ENCODE measurements at regions not wholly inside any gene's neighbourhood (a gene's known extent, or its start where the extent isn't known, plus 50 kb on each side); places are given as distances from the start of the nearest gene placed in this dataset.

GRCh38 chr13:87981416-87981815, 310.2 kb downstream of the SLITRK5 start:
- H3K4me3 ChIP-seq = no peak overlapping the region
- intact Hi-C loops (cut with DNase I) = no loop called here
- no peaks in the 10 kb centered on the region for H3K27me3 ChIP-seq
- DNase-seq (ENCODE audit: extremely low spot score in 2 of 2) = no peak
- no peaks in the 10 kb centered on the region for H3K4me1 ChIP-seq
- no peaks in the 10 kb centered on the region for H3K36me3 ChIP-seq
- TF ChIP-seq CTCF (IDR thresholded peaks at IDR 0.05) = no peak
- no peaks in the 10 kb centered on the region for H3K9me3 ChIP-seq
- H3K27ac ChIP-seq = no peak overlapping the region

- intact Hi-C loops (cut with DNase I) = no loop called here
- H3K27ac ChIP-seq = no peak overlapping the region
- H3K9me3 ChIP-seq = no peaks in the 10 kb centered on the region
- no peaks in the 10 kb centered on the region for H3K27me3 ChIP-seq
- DNase-seq (ENCODE audit: extremely low spot score in 2 of 2) = no peak
- H3K4me3 ChIP-seq = no peak overlapping the region
- H3K4me1 ChIP-seq = no peaks in the 10 kb centered on the region
- no peak for TF ChIP-seq CTCF (IDR thresholded peaks at IDR 0.05)
- TF ChIP-seq POLR2AphosphoS5 (IDR thresholded peaks at IDR 0.05; ENCODE audit: insufficient read depth in 1 of 2, low read depth in 1 of 2) = no peak
- no peak for TF ChIP-seq POLR2A (IDR thresholded peaks at IDR 0.05)
- no peaks in the 10 kb centered on the region for H3K36me3 ChIP-seq
These were observed 311.2 kb downstream of the SLITRK5 start for GRCh38 chr13:87982400-87982799.

GRCh38 chr13:87986639-87987250, 315.6 kb downstream of the SLITRK5 start:
- no peak for TF ChIP-seq POLR2A (IDR thresholded peaks at IDR 0.05)
- no peak for TF ChIP-seq CTCF (IDR thresholded peaks at IDR 0.05)
- TF ChIP-seq POLR2AphosphoS5 (IDR thresholded peaks at IDR 0.05; ENCODE audit: insufficient read depth in 1 of 2, low read depth in 1 of 2) = no peak
- no peaks in the 10 kb centered on the region for H3K4me1 ChIP-seq
- no peak for DNase-seq (ENCODE audit: extremely low spot score in 2 of 2)
- no peaks in the 10 kb centered on the region for H3K27me3 ChIP-seq
- H3K27ac ChIP-seq = no peak overlapping the region
- no peaks in the 10 kb centered on the region for H3K9me3 ChIP-seq
- H3K4me3 ChIP-seq = no peak overlapping the region
- H3K36me3 ChIP-seq = no peaks in the 10 kb centered on the region
- intact Hi-C loops (cut with DNase I) = no loop called here

GRCh38 chr13:87998081-87998480, 326.9 kb downstream of the SLITRK5 start:
- no peaks in the 10 kb centered on the region for H3K27me3 ChIP-seq
- H3K27ac ChIP-seq = no peak overlapping the region
- no peaks in the 10 kb centered on the region for H3K9me3 ChIP-seq
- intact Hi-C loops (cut with DNase I) = no loop called here
- no peak for DNase-seq (ENCODE audit: extremely low spot score in 2 of 2)
- no peak overlapping the region for H3K4me3 ChIP-seq
- H3K4me1 ChIP-seq = no peaks in the 10 kb centered on the region
- H3K36me3 ChIP-seq = no peaks in the 10 kb centered on the region
- no peak for TF ChIP-seq POLR2AphosphoS5 (IDR thresholded peaks at IDR 0.05; ENCODE audit: insufficient read depth in 1 of 2, low read depth in 1 of 2)
- TF ChIP-seq CTCF (IDR thresholded peaks at IDR 0.05) = no peak
- TF ChIP-seq POLR2A (IDR thresholded peaks at IDR 0.05) = no peak

GRCh38 chr13:87999240-87999700, 328.1 kb downstream of the SLITRK5 start:
- no peak for TF ChIP-seq CTCF (IDR thresholded peaks at IDR 0.05)
- TF ChIP-seq POLR2A (IDR thresholded peaks at IDR 0.05) = no peak
- no peak overlapping the region for H3K27ac ChIP-seq
- no peak for DNase-seq (ENCODE audit: extremely low spot score in 2 of 2)
- H3K9me3 ChIP-seq = no peaks in the 10 kb centered on the region
- H3K4me3 ChIP-seq = no peak overlapping the region
- no peaks in the 10 kb centered on the region for H3K36me3 ChIP-seq
- no peaks in the 10 kb centered on the region for H3K27me3 ChIP-seq
- no peaks in the 10 kb centered on the region for H3K4me1 ChIP-seq
- intact Hi-C loops (cut with DNase I) = no loop called here

Data from vagina (tissue), 2 donors.